ENCODE measurements at regions not wholly inside any gene's neighbourhood (a gene's known extent, or its start where the extent isn't known, plus 50 kb on each side); places are given as distances from the start of the nearest gene placed in this dataset.
"Not testable (repeated sequence)": the region's sequence is repeated elsewhere in the genome, so short reads cannot be mapped to it uniquely, and the experiment has no call there.

GRCh38 chr6:105688573-105688972, 285.7 kb upstream of the PREP start:
- H3K4me1 ChIP-seq: no peaks in the 10 kb centered on the region
- H3K4me3 ChIP-seq: no peak overlapping the region
- H3K27ac ChIP-seq: no peak overlapping the region
- TF ChIP-seq TP53 (CRISPR knock-in tag; IDR thresholded peaks at IDR 0.05): no peak
- TF ChIP-seq HDAC2 (IDR thresholded peaks at IDR 0.05): no peak
- no peak for DNase-seq (ENCODE audit: low read depth in 1 of 2, low spot score in 1 of 2)
- peaks cover 28% of the 10 kb centered on the region for H3K9me3 ChIP-seq
- ChIA-PET POLR2A (no interaction called here), CTCF (no interaction called here)
- FAIRE-seq: no peak
- WGBS (ENCODE audit: missing lambda C conversion rate): 73% methylated on average over 1 of the region's 1 CpG
- ATAC-seq: no peak
- no peak overlapping the region for H3K4me2 ChIP-seq

GRCh38 chr6:105686793-105687192, 283.9 kb upstream of the PREP start:
- FAIRE-seq; DNase-seq (ENCODE audit: low read depth in 1 of 2, low spot score in 1 of 2): not testable (repeated sequence)

DNA sequence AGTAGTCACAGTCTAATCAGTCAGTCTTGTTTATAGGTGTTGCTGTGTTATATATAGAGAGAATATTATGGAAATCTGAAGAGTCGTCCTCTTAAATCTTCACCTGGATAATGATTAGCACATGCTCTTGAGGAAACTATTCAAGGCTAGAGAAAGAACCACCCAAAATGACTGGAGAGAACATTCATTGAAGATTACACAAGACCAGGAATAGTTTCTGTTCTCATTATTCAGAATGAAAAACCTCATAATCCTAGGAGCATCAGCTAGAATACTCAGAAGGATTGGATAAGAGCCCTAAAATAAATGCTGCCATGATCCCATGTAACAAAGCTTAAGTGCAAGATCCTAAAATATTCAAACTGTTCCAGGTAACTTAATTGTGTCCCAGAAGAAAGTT, 278.2 kb upstream of the PREP start:
- no peak for TF ChIP-seq NFE2L2 (conservative IDR thresholded peaks at IDR 0.05; ENCODE audit: low read length)
- TF ChIP-seq MAFK (IDR thresholded peaks at IDR 0.05; ENCODE audit: partially characterized antibody): no peak
- TF ChIP-seq CTCF (IDR thresholded peaks at IDR 0.05): no peak
- TF ChIP-seq SREBF2 (IDR thresholded peaks at IDR 0.05): no peak
- ATAC-seq (no peak), FAIRE-seq (no peak), DNase-seq (ENCODE audit: low read depth in 1 of 2, low spot score in 1 of 2) (no peak)
- WGBS (ENCODE audit: missing lambda C conversion rate): 88% methylated on average over 1 of the region's 1 CpG
- H3K4me1 ChIP-seq: peaks cover 5% of the 10 kb centered on the region; the same call in 2 of the 3 replicates
- H3K4me2 ChIP-seq: no peak overlapping the region
- ChIA-PET POLR2A (no interaction called here), CTCF (no interaction called here)
- no peak overlapping the region for H3K4me3 ChIP-seq
- no peak overlapping the region for H3K27ac ChIP-seq
- 0 out of 3 replicates have a peak, but pooled peaks cover 7% of the 10 kb centered on the region for H3K9me3 ChIP-seq

More at GRCh38 chr6:105686793-105687192, 283.9 kb upstream of the PREP start:
- POLR2A ChIA-PET, ATAC-seq, H3K4me2 ChIP-seq, H3K4me1 ChIP-seq, H3K27ac ChIP-seq, CTCF ChIA-PET, H3K4me3 ChIP-seq: not testable (repeated sequence)
- peak; percentile 50 for TF ChIP-seq ZFP36 (IDR thresholded peaks at IDR 0.05; ENCODE audit: borderline replicate concordance, partially characterized antibody)
- H3K9me3 ChIP-seq: peaks cover 28% of the 10 kb centered on the region
- 75% methylated on average over 1 of the region's 1 CpG for whole genome bisulfite sequencing (ENCODE audit: missing lambda C conversion rate)

DNA sequence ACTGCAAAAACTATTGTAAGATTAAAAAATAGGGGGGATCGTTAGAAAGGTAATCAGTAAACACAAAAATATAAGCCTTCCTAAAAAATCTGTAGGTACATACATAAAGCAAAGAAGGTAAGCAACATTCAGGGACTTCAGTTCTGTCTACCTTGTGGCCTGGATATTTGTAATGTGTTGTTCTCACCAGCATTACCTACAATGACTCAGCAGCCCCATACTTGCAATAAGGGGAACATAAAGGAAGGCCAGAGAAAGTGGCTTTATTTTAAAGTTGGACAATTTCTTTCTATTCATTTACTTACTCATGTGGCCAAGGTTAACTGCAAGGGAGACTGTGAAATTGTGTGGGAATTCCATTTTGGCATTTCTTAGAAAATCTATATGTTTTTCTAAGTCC, 277.2 kb upstream of the PREP start:
- POLR2A ChIA-PET: no interaction called here
- CTCF ChIA-PET: no interaction called here
- Histone ChIP-seq H3K4me1 (peaks cover 5% of the 10 kb centered on the region; the same call in 2 of the 3 replicates), H3K4me3 (no peak overlapping the region), H3K4me2 (no peak overlapping the region), H3K27ac (peak overlapping the region; percentile 46 to 58; a peak in 4 of 6 replicates), H3K9me3 (0 out of 3 replicates have a peak, but pooled peaks cover 2% of the 10 kb centered on the region)
- 52% methylated on average over 1 of the region's 1 CpG for WGBS (ENCODE audit: missing lambda C conversion rate)
- no peak for TF ChIP-seq CHD4 (IDR thresholded peaks at IDR 0.05; ENCODE audit: borderline replicate concordance)
- TF ChIP-seq CBX2 (IDR thresholded peaks at IDR 0.05; ENCODE audit: borderline replicate concordance, low read depth): no peak
- no peak for TF ChIP-seq CTCF (IDR thresholded peaks at IDR 0.05)
- TF ChIP-seq MAFK (IDR thresholded peaks at IDR 0.05; ENCODE audit: partially characterized antibody): no peak
- TF ChIP-seq TP53 (CRISPR knock-in tag; IDR thresholded peaks at IDR 0.05): no peak
- no peak for TF ChIP-seq BHLHE40 (IDR thresholded peaks at IDR 0.05; ENCODE audit: low read depth, low read length)
- TF ChIP-seq KDM5A (IDR thresholded peaks at IDR 0.05): no peak
- no peak for TF ChIP-seq PBX3 (IDR thresholded peaks at IDR 0.05)
- no peak for TF ChIP-seq RARB (CRISPR knock-in tag; IDR thresholded peaks at IDR 0.05)
- ATAC-seq: no peak
- DNase-seq (ENCODE audit: low read depth in 1 of 2, low spot score in 1 of 2): no peak
- no peak for FAIRE-seq
